ENCODE measurements at regions not wholly inside any gene's neighbourhood (a gene's known extent, or its start where the extent isn't known, plus 50 kb on each side); places are given as distances from the start of the nearest gene placed in this dataset.

- TF ChIP-seq CTCF (IDR thresholded peaks at IDR 0.05), result no peak
- TF ChIP-seq EP300 (IDR thresholded peaks at IDR 0.05), result no peak
Measured at GRCh38 chr3:39641274-39641673, 168.1 kb upstream of the MYRIP start.

Measured in gastroesophageal sphincter (tissue), 3 donors.